BLaER1 (cell line): ENCODE measurements at regions not wholly inside any gene's neighbourhood (a gene's known extent, or its start where the extent isn't known, plus 50 kb on each side); places are given as distances from the start of the nearest gene placed in this dataset.
"Not testable (repeated sequence)": the region's sequence is repeated elsewhere in the genome, so short reads cannot be mapped to it uniquely, and the experiment has no call there.

Experiments used
- H3K27ac ChIP-seq: shearing (Covaris generic); formaldehyde crosslinking; 2 replicates; pipeline ENCODE4 v1.8.1; 2022
- H3K27me3 ChIP-seq: shearing (Covaris generic); formaldehyde crosslinking; 2 replicates; pipeline ENCODE4 v1.8.1; 2022
- H3K36me3 ChIP-seq: shearing (Covaris generic); formaldehyde crosslinking; 2 replicates; pipeline ENCODE4 v1.8.1; 2022
- H3K4me1 ChIP-seq: shearing (Covaris generic); formaldehyde crosslinking; 2 replicates; pipeline ENCODE4 v1.8.1; 2022
- H3K4me2 ChIP-seq: shearing (Covaris generic); formaldehyde crosslinking; 2 replicates; pipeline ENCODE4 v1.8.1; 2022
- H3K4me3 ChIP-seq: shearing (Covaris generic); formaldehyde crosslinking; 2 replicates; pipeline ENCODE4 v1.8.1; 2022
- H3K9ac ChIP-seq: shearing (Covaris generic); formaldehyde crosslinking; 2 replicates; pipeline ENCODE4 v1.8.1; 2022
- H3K9me3 ChIP-seq: shearing (Covaris generic); formaldehyde crosslinking; 2 replicates; pipeline ENCODE4 v1.8.1; 2022
- H4K20me1 ChIP-seq: shearing (Covaris generic); formaldehyde crosslinking; 2 replicates; pipeline ENCODE4 v1.8.1; 2022
- Cebpa-rat ChIP-seq: shearing (Covaris generic); IDR thresholded peaks from 2 replicates; pipeline ENCODE4 v1.8.1; 2022

GRCh38 chr4:64899563-64899962 lies 490.3 kb upstream of the TECRL start:
- no peaks in the 10 kb centered on the region for H3K4me1 ChIP-seq
- H3K4me3 ChIP-seq, result no peak overlapping the region

GRCh38 chr4:64899030-64899429 lies 489.8 kb upstream of the TECRL start:
- not testable (repeated sequence) for H3K4me2 ChIP-seq, H3K27me3 ChIP-seq, H3K9ac ChIP-seq, H4K20me1 ChIP-seq, H3K9me3 ChIP-seq, H3K36me3 ChIP-seq, H3K27ac ChIP-seq, H3K4me3 ChIP-seq, H3K4me1 ChIP-seq

More at GRCh38 chr4:64899563-64899962, 490.3 kb upstream of the TECRL start:
- Histone ChIP-seq H3K9ac (no peak overlapping the region), H3K36me3 (no peaks in the 10 kb centered on the region), H3K9me3 (no peaks in the 10 kb centered on the region), H3K27ac (no peak overlapping the region), H4K20me1 (no peaks in the 10 kb centered on the region), H3K4me2 (no peak overlapping the region), H3K27me3 (no peaks in the 10 kb centered on the region)
- no peak for TF ChIP-seq Cebpa-rat

GRCh38 chr4:64897683-64898082 lies 488.4 kb upstream of the TECRL start:
- no peaks in the 10 kb centered on the region for H3K36me3 ChIP-seq
- H3K27ac ChIP-seq, result no peak overlapping the region
- no peaks in the 10 kb centered on the region for H4K20me1 ChIP-seq
- H3K4me2 ChIP-seq, result no peak overlapping the region
- H3K4me1 ChIP-seq, result no peaks in the 10 kb centered on the region
- no peak overlapping the region for H3K9ac ChIP-seq
- no peaks in the 10 kb centered on the region for H3K27me3 ChIP-seq
- H3K9me3 ChIP-seq, result no peaks in the 10 kb centered on the region
- no peak for TF ChIP-seq Cebpa-rat
- H3K4me3 ChIP-seq, result no peak overlapping the region

- H3K27me3 ChIP-seq, result no peaks in the 10 kb centered on the region
Observed at GRCh38 chr4:64895031-64895430, 485.8 kb upstream of the TECRL start.

GRCh38 chr4:64893205-64893604 lies 484.0 kb upstream of the TECRL start:
- no peak overlapping the region for H3K4me2 ChIP-seq
- H3K4me1 ChIP-seq, result no peaks in the 10 kb centered on the region
- no peak for TF ChIP-seq Cebpa-rat
- H3K27me3 ChIP-seq, result no peaks in the 10 kb centered on the region
- no peaks in the 10 kb centered on the region for H3K9me3 ChIP-seq
- H3K27ac ChIP-seq, result no peak overlapping the region
- H4K20me1 ChIP-seq, result no peaks in the 10 kb centered on the region
- no peak overlapping the region for H3K4me3 ChIP-seq
- H3K36me3 ChIP-seq, result no peaks in the 10 kb centered on the region
- H3K9ac ChIP-seq, result no peak overlapping the region

More at GRCh38 chr4:64895031-64895430, 485.8 kb upstream of the TECRL start:
- no peaks in the 10 kb centered on the region for H3K36me3 ChIP-seq
- no peak overlapping the region for H3K27ac ChIP-seq
- no peak for TF ChIP-seq Cebpa-rat
- H4K20me1 ChIP-seq, result no peaks in the 10 kb centered on the region
- H3K9me3 ChIP-seq, result no peaks in the 10 kb centered on the region
- H3K4me2 ChIP-seq, result no peak overlapping the region
- no peak overlapping the region for H3K9ac ChIP-seq
- H3K4me1 ChIP-seq, result no peaks in the 10 kb centered on the region
- H3K4me3 ChIP-seq, result no peak overlapping the region

- no peak overlapping the region for H3K4me2 ChIP-seq
Observed at GRCh38 chr4:64889906-64890610, 480.8 kb upstream of the TECRL start.

GRCh38 chr4:64883087-64883807 lies 474.0 kb upstream of the TECRL start:
- TF ChIP-seq Cebpa-rat, result no peak
- Histone ChIP-seq H4K20me1 (no peaks in the 10 kb centered on the region), H3K27ac (no peak overlapping the region), H3K9me3 (no peaks in the 10 kb centered on the region), H3K9ac (no peak overlapping the region), H3K4me1 (no peaks in the 10 kb centered on the region), H3K4me3 (no peak overlapping the region), H3K4me2 (no peak overlapping the region), H3K27me3 (no peaks in the 10 kb centered on the region), H3K36me3 (no peaks in the 10 kb centered on the region)

More at GRCh38 chr4:64889906-64890610, 480.8 kb upstream of the TECRL start:
- no peak overlapping the region for H3K9ac ChIP-seq
- H3K4me3 ChIP-seq, result no peak overlapping the region
- no peaks in the 10 kb centered on the region for H4K20me1 ChIP-seq
- no peak for TF ChIP-seq Cebpa-rat
- H3K36me3 ChIP-seq, result no peaks in the 10 kb centered on the region
- H3K27ac ChIP-seq, result no peak overlapping the region
- H3K4me1 ChIP-seq, result no peaks in the 10 kb centered on the region
- no peaks in the 10 kb centered on the region for H3K9me3 ChIP-seq
- H3K27me3 ChIP-seq, result no peaks in the 10 kb centered on the region

- H3K4me1 ChIP-seq, result no peaks in the 10 kb centered on the region
- no peak overlapping the region for H3K4me2 ChIP-seq
- H3K9ac ChIP-seq, result no peak overlapping the region
- no peaks in the 10 kb centered on the region for H3K9me3 ChIP-seq
- H3K27me3 ChIP-seq, result no peaks in the 10 kb centered on the region
- no peak overlapping the region for H3K27ac ChIP-seq
- no peak overlapping the region for H3K4me3 ChIP-seq
- no peak for TF ChIP-seq Cebpa-rat
- H3K36me3 ChIP-seq, result no peaks in the 10 kb centered on the region
- no peaks in the 10 kb centered on the region for H4K20me1 ChIP-seq
Observed at GRCh38 chr4:64882311-64883086, 473.2 kb upstream of the TECRL start.

- H3K4me1 ChIP-seq, result no peaks in the 10 kb centered on the region
Observed at GRCh38 chr4:64880557-64880956, 471.3 kb upstream of the TECRL start.

GRCh38 chr4:64876021-64876420 lies 466.8 kb upstream of the TECRL start:
- Histone ChIP-seq H3K27ac (no peak overlapping the region), H3K4me1 (no peaks in the 10 kb centered on the region), H3K9me3 (no peaks in the 10 kb centered on the region), H3K36me3 (no peaks in the 10 kb centered on the region), H3K4me3 (no peak overlapping the region), H3K27me3 (no peaks in the 10 kb centered on the region), H3K4me2 (no peak overlapping the region), H3K9ac (no peak overlapping the region), H4K20me1 (no peaks in the 10 kb centered on the region)
- no peak for TF ChIP-seq Cebpa-rat

More at GRCh38 chr4:64880557-64880956, 471.3 kb upstream of the TECRL start:
- Histone ChIP-seq H3K4me2 (no peak overlapping the region), H3K27me3 (no peaks in the 10 kb centered on the region), H3K9me3 (no peaks in the 10 kb centered on the region), H4K20me1 (no peaks in the 10 kb centered on the region), H3K27ac (no peak overlapping the region), H3K9ac (no peak overlapping the region), H3K36me3 (no peaks in the 10 kb centered on the region), H3K4me3 (no peak overlapping the region)
- no peak for TF ChIP-seq Cebpa-rat
